ENCODE measurements at regions not wholly inside any gene's neighbourhood (a gene's known extent, or its start where the extent isn't known, plus 50 kb on each side); places are given as distances from the start of the nearest gene placed in this dataset.

DNA sequence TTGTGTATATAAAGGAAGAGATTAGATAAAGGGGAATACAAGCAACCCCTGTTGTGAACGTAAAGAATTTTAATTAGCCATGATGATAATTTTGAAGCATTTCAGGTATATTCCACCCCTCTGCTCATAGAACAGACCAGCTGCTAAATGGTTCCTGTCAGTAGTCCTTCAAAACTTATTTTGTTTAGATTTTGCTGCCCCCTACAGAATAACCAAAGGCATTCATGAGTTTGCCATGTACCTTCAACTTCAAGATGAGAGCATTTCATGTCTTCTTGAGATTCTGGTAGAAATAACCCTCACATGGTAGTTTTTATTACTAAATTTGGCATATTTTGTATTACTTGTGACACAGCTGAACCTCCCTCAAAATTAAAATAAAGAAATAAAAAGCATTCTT, 1586.7 kb downstream of the HACE1 start:
- TF ChIP-seq, protein P1, sequence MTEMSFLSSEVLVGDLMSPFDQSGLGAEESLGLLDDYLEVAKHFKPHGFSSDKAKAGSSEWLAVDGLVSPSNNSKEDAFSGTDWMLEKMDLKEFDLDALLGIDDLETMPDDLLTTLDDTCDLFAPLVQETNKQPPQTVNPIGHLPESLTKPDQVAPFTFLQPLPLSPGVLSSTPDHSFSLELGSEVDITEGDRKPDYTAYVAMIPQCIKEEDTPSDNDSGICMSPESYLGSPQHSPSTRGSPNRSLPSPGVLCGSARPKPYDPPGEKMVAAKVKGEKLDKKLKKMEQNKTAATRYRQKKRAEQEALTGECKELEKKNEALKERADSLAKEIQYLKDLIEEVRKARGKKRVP (CRISPR knock-in tag; IDR thresholded peaks at IDR 0.05): no peak
- TF ChIP-seq PML (IDR thresholded peaks at IDR 0.05; ENCODE audit: low read length) (no peak), EZH2 (IDR thresholded peaks at IDR 0.05; ENCODE audit: borderline replicate concordance, low read depth, low read length) (no peak), BRF1 (IDR thresholded peaks at IDR 0.05; ENCODE audit: borderline replicate concordance, extremely low read depth, insufficient read length) (no peak), BHLHE40 (IDR thresholded peaks at IDR 0.05; ENCODE audit: low read length) (no peak), NFE2L1 (tag; IDR thresholded peaks at IDR 0.05; ENCODE audit: borderline replicate concordance, low read depth) (no peak), FOXK1 (CRISPR knock-in tag; IDR thresholded peaks at IDR 0.05; ENCODE audit: borderline replicate concordance) (no peak), POLR2A (conservative IDR thresholded peaks at IDR 0.05) (no peak), GABPA (tag; conservative IDR thresholded peaks at IDR 0.05; ENCODE audit: low read depth) (no peak), SRSF7 (optimal IDR thresholded peaks at IDR 0.05; ENCODE audit: low read depth, low read length) (no peak)
- TF ChIP-seq, protein P2, sequence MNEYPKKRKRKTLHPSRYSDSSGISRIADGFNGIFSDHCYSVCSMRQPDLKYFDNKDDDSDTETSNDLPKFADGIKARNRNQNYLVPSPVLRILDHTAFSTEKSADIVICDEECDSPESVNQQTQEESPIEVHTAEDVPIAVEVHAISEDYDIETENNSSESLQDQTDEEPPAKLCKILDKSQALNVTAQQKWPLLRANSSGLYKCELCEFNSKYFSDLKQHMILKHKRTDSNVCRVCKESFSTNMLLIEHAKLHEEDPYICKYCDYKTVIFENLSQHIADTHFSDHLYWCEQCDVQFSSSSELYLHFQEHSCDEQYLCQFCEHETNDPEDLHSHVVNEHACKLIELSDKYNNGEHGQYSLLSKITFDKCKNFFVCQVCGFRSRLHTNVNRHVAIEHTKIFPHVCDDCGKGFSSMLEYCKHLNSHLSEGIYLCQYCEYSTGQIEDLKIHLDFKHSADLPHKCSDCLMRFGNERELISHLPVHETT (CRISPR knock-in tag; conservative IDR thresholded peaks at IDR 0.05 in 1 of 2, IDR thresholded peaks at IDR 0.05 in 1 of 2): no peak
- TF ChIP-seq, protein P3, sequence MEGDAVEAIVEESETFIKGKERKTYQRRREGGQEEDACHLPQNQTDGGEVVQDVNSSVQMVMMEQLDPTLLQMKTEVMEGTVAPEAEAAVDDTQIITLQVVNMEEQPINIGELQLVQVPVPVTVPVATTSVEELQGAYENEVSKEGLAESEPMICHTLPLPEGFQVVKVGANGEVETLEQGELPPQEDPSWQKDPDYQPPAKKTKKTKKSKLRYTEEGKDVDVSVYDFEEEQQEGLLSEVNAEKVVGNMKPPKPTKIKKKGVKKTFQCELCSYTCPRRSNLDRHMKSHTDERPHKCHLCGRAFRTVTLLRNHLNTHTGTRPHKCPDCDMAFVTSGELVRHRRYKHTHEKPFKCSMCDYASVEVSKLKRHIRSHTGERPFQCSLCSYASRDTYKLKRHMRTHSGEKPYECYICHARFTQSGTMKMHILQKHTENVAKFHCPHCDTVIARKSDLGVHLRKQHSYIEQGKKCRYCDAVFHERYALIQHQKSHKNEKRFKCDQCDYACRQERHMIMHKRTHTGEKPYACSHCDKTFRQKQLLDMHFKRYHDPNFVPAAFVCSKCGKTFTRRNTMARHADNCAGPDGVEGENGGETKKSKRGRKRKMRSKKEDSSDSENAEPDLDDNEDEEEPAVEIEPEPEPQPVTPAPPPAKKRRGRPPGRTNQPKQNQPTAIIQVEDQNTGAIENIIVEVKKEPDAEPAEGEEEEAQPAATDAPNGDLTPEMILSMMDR (IDR thresholded peaks at IDR 0.05 in 2 of 3, conservative IDR thresholded peaks at IDR 0.05 in 1 of 3; ENCODE audit: insufficient read depth in 2 of 3, low read depth in 1 of 3, low read length in 3 of 3): no peak
- TF ChIP-seq, protein P4, sequence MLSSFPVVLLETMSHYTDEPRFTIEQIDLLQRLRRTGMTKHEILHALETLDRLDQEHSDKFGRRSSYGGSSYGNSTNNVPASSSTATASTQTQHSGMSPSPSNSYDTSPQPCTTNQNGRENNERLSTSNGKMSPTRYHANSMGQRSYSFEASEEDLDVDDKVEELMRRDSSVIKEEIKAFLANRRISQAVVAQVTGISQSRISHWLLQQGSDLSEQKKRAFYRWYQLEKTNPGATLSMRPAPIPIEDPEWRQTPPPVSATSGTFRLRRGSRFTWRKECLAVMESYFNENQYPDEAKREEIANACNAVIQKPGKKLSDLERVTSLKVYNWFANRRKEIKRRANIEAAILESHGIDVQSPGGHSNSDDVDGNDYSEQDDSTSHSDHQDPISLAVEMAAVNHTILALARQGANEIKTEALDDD (IDR thresholded peaks at IDR 0.05): no peak
